ENCODE measurements at regions not wholly inside any gene's neighbourhood (a gene's known extent, or its start where the extent isn't known, plus 50 kb on each side); places are given as distances from the start of the nearest gene placed in this dataset.

DNA sequence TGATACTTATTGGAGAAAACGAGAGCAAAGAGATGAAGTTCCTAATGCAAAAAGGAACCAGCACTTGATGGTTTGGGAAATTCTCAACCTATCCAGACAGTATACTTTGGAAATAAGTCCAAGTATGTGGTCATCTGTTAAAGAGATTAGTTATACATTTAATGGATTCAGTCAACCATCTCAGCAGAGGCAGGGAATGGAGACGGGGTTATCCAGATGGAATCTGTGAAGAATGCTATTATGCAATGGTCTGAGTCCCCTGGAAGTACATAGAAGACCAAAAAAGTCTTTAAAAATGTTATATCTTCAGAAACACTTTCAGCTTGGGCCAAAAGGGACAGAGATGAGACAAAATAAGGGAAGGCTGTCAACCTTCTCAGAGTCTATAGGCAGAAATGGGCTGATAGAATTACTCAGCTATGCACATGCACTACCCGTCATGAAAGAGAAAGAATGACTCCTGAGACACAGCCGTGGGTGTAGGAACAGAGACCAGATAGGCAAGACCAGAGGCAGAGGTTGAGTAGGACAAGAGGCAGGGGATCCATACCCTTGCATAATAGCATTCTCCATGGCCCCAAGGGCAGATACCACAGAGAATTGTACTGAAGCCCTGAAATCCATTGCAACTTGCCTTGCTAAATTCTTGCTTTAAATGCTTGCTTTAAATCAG is 738.8 kb upstream of the POT1 start:
- TF ChIP-seq, protein P1, sequence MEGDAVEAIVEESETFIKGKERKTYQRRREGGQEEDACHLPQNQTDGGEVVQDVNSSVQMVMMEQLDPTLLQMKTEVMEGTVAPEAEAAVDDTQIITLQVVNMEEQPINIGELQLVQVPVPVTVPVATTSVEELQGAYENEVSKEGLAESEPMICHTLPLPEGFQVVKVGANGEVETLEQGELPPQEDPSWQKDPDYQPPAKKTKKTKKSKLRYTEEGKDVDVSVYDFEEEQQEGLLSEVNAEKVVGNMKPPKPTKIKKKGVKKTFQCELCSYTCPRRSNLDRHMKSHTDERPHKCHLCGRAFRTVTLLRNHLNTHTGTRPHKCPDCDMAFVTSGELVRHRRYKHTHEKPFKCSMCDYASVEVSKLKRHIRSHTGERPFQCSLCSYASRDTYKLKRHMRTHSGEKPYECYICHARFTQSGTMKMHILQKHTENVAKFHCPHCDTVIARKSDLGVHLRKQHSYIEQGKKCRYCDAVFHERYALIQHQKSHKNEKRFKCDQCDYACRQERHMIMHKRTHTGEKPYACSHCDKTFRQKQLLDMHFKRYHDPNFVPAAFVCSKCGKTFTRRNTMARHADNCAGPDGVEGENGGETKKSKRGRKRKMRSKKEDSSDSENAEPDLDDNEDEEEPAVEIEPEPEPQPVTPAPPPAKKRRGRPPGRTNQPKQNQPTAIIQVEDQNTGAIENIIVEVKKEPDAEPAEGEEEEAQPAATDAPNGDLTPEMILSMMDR (IDR thresholded peaks at IDR 0.05; ENCODE audit: low read length), result no peak
- TF ChIP-seq EZH2 (IDR thresholded peaks at IDR 0.05; ENCODE audit: borderline replicate concordance, low read length), result no peak

Measured in OCI-LY1 (cell line).